IMR-90 (cell line): ENCODE measurements at regions not wholly inside any gene's neighbourhood (a gene's known extent, or its start where the extent isn't known, plus 50 kb on each side); places are given as distances from the start of the nearest gene placed in this dataset.

ENCODE experiments used
- ATAC-seq: fragments of 200-7000 bp; cut with Tn5 transposase; 2 replicates; pipeline ENCODE4 v1.9.1; 2020; ENCODE audit warnings: low read depth, mild to moderate bottlenecking, moderate library complexity
- BruUV-seq: library from RNA; stranded (reverse); fragments of 400-500 nt; replicated peaks from 2 replicates; lab custom pipeline; 2021; lab: Mats Ljungman, UMichigan
- CTCF ChIA-PET: fragments of 300-600 bp; formaldehyde crosslinking; extraction: SDS; loops from one replicate; lab custom pipeline; 2021; ENCODE audit warnings: antibody characterized with exemption; lab: Yijun Ruan, JAX
- POLR2A ChIA-PET: fragments of 300-600 bp; sonication (Branson Sonifier 250); formaldehyde crosslinking; loops from one replicate; lab custom pipeline; 2022; ENCODE audit warnings: antibody characterized with exemption; ENCODE audit not compliant: unreplicated experiment; lab: Charles Lee
- DNase-seq: peaks from one replicate; pipeline ENCODE4 v3.0.0; 2013
- H2AFZ ChIP-seq: replicated peaks from 2 replicates; pipeline ENCODE3; 2013; ENCODE audit warnings: low read length, mild to moderate bottlenecking; ENCODE audit not compliant: poor library complexity
- H2AK5ac ChIP-seq: 2 replicates; pipeline ENCODE4 v1.6.1; 2013; ENCODE audit warnings: low read depth, low read length, inconsistent platforms
- H2AK9ac ChIP-seq: replicated peaks from 2 replicates; pipeline ENCODE3; 2013; ENCODE audit warnings: mild to moderate bottlenecking, low read depth, low read length, moderate library complexity; ENCODE audit not compliant: poor library complexity
- H2BK120ac ChIP-seq: 2 replicates; pipeline ENCODE4 v1.6.1; 2013; ENCODE audit warnings: low read depth, low read length, inconsistent platforms
- H2BK15ac ChIP-seq: 3 replicates; pipeline ENCODE4 v1.6.1; 2013; ENCODE audit warnings: low read depth, low read length, inconsistent platforms
- H2BK20ac ChIP-seq: 2 replicates; pipeline ENCODE4 v1.6.1; 2013; ENCODE audit warnings: low read depth, mild to moderate bottlenecking, inconsistent platforms, low read length, moderate library complexity
- H2BK5ac ChIP-seq: 2 replicates; pipeline ENCODE4 v1.6.1; 2013; ENCODE audit warnings: mild to moderate bottlenecking, low read depth, low read length, inconsistent platforms; ENCODE audit not compliant: poor library complexity, severe bottlenecking
- H3K14ac ChIP-seq: replicated peaks from 2 replicates; pipeline ENCODE4 v1.6.1; 2013; ENCODE audit warnings: low read depth, low read length, inconsistent platforms
- H3K18ac ChIP-seq: 2 replicates; pipeline ENCODE4 v1.6.1; 2013; ENCODE audit warnings: low read depth, low read length, control low read depth
- H3K23ac ChIP-seq: 2 replicates; pipeline ENCODE4 v1.6.1; 2013; ENCODE audit warnings: low read depth, low read length, inconsistent platforms
- H3K27ac ChIP-seq: 2 replicates; pipeline ENCODE4 v1.5.1; 2013; ENCODE audit warnings: mild to moderate bottlenecking, control low read depth, low read length; ENCODE audit not compliant: insufficient read depth
- H3K27me3 ChIP-seq: 2 replicates; pipeline ENCODE4 v1.6.1; 2013; ENCODE audit warnings: low read length; ENCODE audit not compliant: control insufficient read depth, insufficient read depth
- H3K36me3 ChIP-seq: 2 replicates; pipeline ENCODE4 v1.6.1; 2013; ENCODE audit warnings: low read length, mixed read lengths; ENCODE audit not compliant: control insufficient read depth, insufficient read depth
- H3K4ac ChIP-seq: 2 replicates; pipeline ENCODE4 v1.6.1; 2013; ENCODE audit warnings: low read depth, low read length, inconsistent platforms
- H3K4me1 ChIP-seq: 2 replicates; pipeline ENCODE4 v1.6.1; 2013; ENCODE audit warnings: low read length, mixed read lengths; ENCODE audit not compliant: control insufficient read depth, insufficient read depth
- H3K4me2 ChIP-seq: 2 replicates; pipeline ENCODE4 v1.6.1; 2013; ENCODE audit warnings: low read depth, mild to moderate bottlenecking, control low read depth, low read length, moderate library complexity
- H3K4me3 ChIP-seq: 2 replicates; pipeline ENCODE4 v1.5.1; 2013; ENCODE audit warnings: low read depth, mild to moderate bottlenecking, control low read depth, low read length, moderate library complexity; ENCODE audit not compliant: insufficient read depth
- H3K56ac ChIP-seq: 2 replicates; pipeline ENCODE4 v1.6.1; 2013; ENCODE audit warnings: low read length, inconsistent platforms; ENCODE audit not compliant: insufficient read depth; ENCODE audit errors: extremely low read depth
- H3K79me1 ChIP-seq, 2 experiments: 2 replicates each; pipeline ENCODE4 v1.6.1; 2013; ENCODE audit warnings: low read length in 2 of 2, inconsistent platforms in 1 of 2, low read depth in 1 of 2
- H3K9ac ChIP-seq: 2 replicates; pipeline ENCODE4 v1.6.1; 2013; ENCODE audit warnings: low read depth, low read length, control low read depth
- H3K9me1 ChIP-seq: 2 replicates; pipeline ENCODE4 v1.6.1; 2013; ENCODE audit warnings: low read length, inconsistent platforms; ENCODE audit not compliant: insufficient read depth
- H3K9me3 ChIP-seq: 2 replicates; pipeline ENCODE4 v1.6.1; 2013; ENCODE audit warnings: low read length; ENCODE audit not compliant: control insufficient read depth, insufficient read depth
- H4K20me1 ChIP-seq: 2 replicates; pipeline ENCODE4 v1.6.1; 2013; ENCODE audit warnings: low read length, inconsistent platforms; ENCODE audit not compliant: insufficient read depth
- H4K5ac ChIP-seq: 2 replicates; pipeline ENCODE4 v1.6.1; 2013; ENCODE audit warnings: mild to moderate bottlenecking, low read depth, low read length, control low read depth
- H4K8ac ChIP-seq, 2 experiments: 2 replicates each; pipeline ENCODE4 v1.6.1; 2013; ENCODE audit warnings: low read depth in 2 of 2, low read length in 2 of 2, control low read depth in 1 of 2, inconsistent platforms in 1 of 2
- H4K91ac ChIP-seq: 2 replicates; pipeline ENCODE4 v1.6.1; 2013; ENCODE audit warnings: low read depth, low read length, inconsistent platforms; ENCODE audit not compliant: insufficient read depth
- BHLHE40 ChIP-seq: fragments of 150-350 bp; IDR thresholded peaks from 2 replicates; pipeline ENCODE4 v1.6.1; 2016; ENCODE audit warnings: mild to moderate bottlenecking, low read depth, low read length
- CEBPB ChIP-seq: IDR thresholded peaks from 2 replicates; pipeline ENCODE4 v1.6.1; 2012; ENCODE audit warnings: low read depth, low read length, improper control_type of control experiment
- CHD1 ChIP-seq: IDR thresholded peaks from 2 replicates; pipeline ENCODE4 v1.6.1; 2012; ENCODE audit warnings: low read depth, low read length, improper control_type of control experiment
- CTCF ChIP-seq: conservative IDR thresholded peaks from 2 replicates; pipeline ENCODE4 v1.5.1; 2012; ENCODE audit warnings: mild to moderate bottlenecking, low read depth, low read length, improper control_type of control experiment
- ELK1 ChIP-seq: fragments of 150-350 bp; IDR thresholded peaks from 2 replicates; pipeline ENCODE4 v1.6.1; 2016; ENCODE audit warnings: low read depth, mild to moderate bottlenecking, low read length, moderate library complexity, borderline replicate concordance
- FOS ChIP-seq: fragments of 150-350 bp; IDR thresholded peaks from 2 replicates; pipeline ENCODE4 v1.6.1; 2016; ENCODE audit warnings: low read depth, low read length
- MAFK ChIP-seq: IDR thresholded peaks from 2 replicates; pipeline ENCODE4 v1.6.1; 2012; ENCODE audit warnings: low read depth, low read length, improper control_type of control experiment
- MAZ ChIP-seq: IDR thresholded peaks from 2 replicates; pipeline ENCODE4 v1.6.1; 2012; ENCODE audit warnings: low read depth, mild to moderate bottlenecking, low read length, improper control_type of control experiment, moderate library complexity, borderline replicate concordance
- MXI1 ChIP-seq: IDR thresholded peaks from 2 replicates; pipeline ENCODE4 v1.6.1; 2012; ENCODE audit warnings: low read depth, mild to moderate bottlenecking, low read length, moderate library complexity, borderline replicate concordance
- NFE2L2 ChIP-seq: fragments of 150-350 bp; IDR thresholded peaks from 2 replicates; pipeline ENCODE4 v1.6.1; 2016; ENCODE audit warnings: low read depth, mild to moderate bottlenecking, low read length
- POLR2A ChIP-seq: IDR thresholded peaks from 2 replicates; pipeline ENCODE4 v1.6.1; 2012; ENCODE audit warnings: mild to moderate bottlenecking, low read depth, low read length
- RAD21 ChIP-seq: IDR thresholded peaks from 2 replicates; pipeline ENCODE4 v1.6.1; 2012; ENCODE audit warnings: low read length, improper control_type of control experiment
- RCOR1 ChIP-seq: IDR thresholded peaks from 2 replicates; pipeline ENCODE4 v1.6.1; 2012; ENCODE audit warnings: mild to moderate bottlenecking, low read length, improper control_type of control experiment; ENCODE audit not compliant: insufficient replicate concordance
- RFX5 ChIP-seq: IDR thresholded peaks from 2 replicates; pipeline ENCODE4 v1.8.0; 2012; ENCODE audit warnings: low read depth, mild to moderate bottlenecking, low read length, moderate library complexity
- SMC3 ChIP-seq: fragments of 150-350 bp; IDR thresholded peaks from 2 replicates; pipeline ENCODE4 v1.6.1; 2016; ENCODE audit warnings: low read depth, mild to moderate bottlenecking, antibody characterized with exemption, low read length, moderate library complexity
- USF2 ChIP-seq: fragments of 150-350 bp; IDR thresholded peaks from 2 replicates; pipeline ENCODE4 v1.6.1; 2017; ENCODE audit warnings: mild to moderate bottlenecking, antibody characterized with exemption, low read length, low read depth
- WGBS, 2 experiments: methylation state at CpG; one replicate each; pipeline versions ENCODE4 v1.1.5 to v1.1.7; 2013; ENCODE audit warnings: missing lambda C conversion rate in 2 of 2; ENCODE audit not compliant: insufficient read length in 1 of 2; ENCODE audit errors: extremely low coverage in 2 of 2; 5-methylcytosine and 5-hydroxymethylcytosine counted together
- dilution Hi-C: fragments of 300-500 bp; cut with HindIII; formaldehyde crosslinking; loops from one replicate; pipeline ENCODE4 v1.14.3; 2018; ENCODE audit warnings: low sequenced_read_pairs; ENCODE audit not compliant: unreplicated experiment
- in situ Hi-C: fragments of 300-500 bp; cut with MboI; formaldehyde crosslinking; loops from 3 replicates; pipeline ENCODE4 v1.14.3; 2019; ENCODE audit warnings: low sequenced_read_pairs, inconsistent platforms, mixed read lengths
- intact Hi-C: fragments of 100-400 bp; cut with micrococcal nuclease; formaldehyde crosslinking; loops from 2 replicates; pipeline ENCODE4 v1.10.0; 2022

- Histone ChIP-seq H4K91ac (no peak overlapping the region), H4K5ac (no peak overlapping the region), H3K4ac (no peak overlapping the region), H3K27me3 (peaks cover 17% of the 10 kb centered on the region; the same call in 1 of the 2 replicates), H2BK15ac (no peak overlapping the region), H2AFZ (peak overlapping the region; percentile 23), H3K14ac (no peak overlapping the region), H3K27ac (no peak overlapping the region), H3K4me1 (no peaks in the 10 kb centered on the region), H4K8ac (no peak overlapping the region), H3K9ac (no peak overlapping the region), H2BK120ac (no peak overlapping the region), H3K4me3 (no peak overlapping the region), H3K9me3 (no peaks in the 10 kb centered on the region), H3K36me3 (no peaks in the 10 kb centered on the region), H3K23ac (no peak overlapping the region), H2AK5ac (no peak overlapping the region), H3K56ac (no peak overlapping the region), H2BK5ac (no peak overlapping the region), H2BK20ac (no peak overlapping the region), H3K18ac (no peak overlapping the region), H4K20me1 (no peaks in the 10 kb centered on the region), H3K79me1 (no peaks in the 10 kb centered on the region), H3K9me1 (no peaks in the 10 kb centered on the region), H2AK9ac (no peak overlapping the region), H3K4me2 (no peak overlapping the region)
- in situ Hi-C loops = no loop called here
- dilution Hi-C loops = no loop called here
- DNase-seq = no peak
- no peak for ATAC-seq
- intact Hi-C loops = no loop called here
- whole genome bisulfite sequencing, 2 experiments = 62% methylated on average over 28 of the region's 45 CpGs; no CpG with 5 or more reads in 1 of the 2 experiments
- POLR2A ChIA-PET = no interaction called here
- BruUV-seq = no TSS peak
- TF ChIP-seq MAZ = no peak
- no peak for TF ChIP-seq CHD1
- no peak for TF ChIP-seq POLR2A
- no peak for TF ChIP-seq NFE2L2
- TF ChIP-seq USF2 = no peak
- TF ChIP-seq RFX5 = no peak
- no peak for TF ChIP-seq ELK1
- TF ChIP-seq SMC3 = no peak
- TF ChIP-seq MXI1 = no peak
- no peak for TF ChIP-seq RAD21
- TF ChIP-seq CEBPB = no peak
- no peak for TF ChIP-seq MAFK
- TF ChIP-seq CTCF = no peak
- no peak for TF ChIP-seq RCOR1
- no peak for TF ChIP-seq FOS
- no peak for TF ChIP-seq BHLHE40
- CTCF ChIA-PET = no interaction called here
These were observed 133.8 kb upstream of the NKX1-1 start for GRCh38 chr4:1539859-1540600.
